Ovary (tissue), 3 donors: ENCODE measurements at regions not wholly inside any gene's neighbourhood (a gene's known extent, or its start where the extent isn't known, plus 50 kb on each side); places are given as distances from the start of the nearest gene placed in this dataset.

Source experiments
- CTCF ChIP-seq, 3 donors: fragments of 450-650 bp in 2 of 3; fragments of 200-600 bp in 1 of 3; IDR thresholded peaks; one replicate each; pipeline versions ENCODE4 v1.5.1 to v1.8.0; 2016 to 2022; ENCODE audit warnings: antibody characterized with exemption in 3 of 3, mild to moderate bottlenecking in 1 of 3
- POLR2A ChIP-seq: fragments of 450-650 bp; IDR thresholded peaks from one replicate; pipeline ENCODE4 v1.6.1; 2017; ENCODE audit warnings: antibody characterized with exemption, mild to moderate bottlenecking, moderate library complexity
- donor health status: DM: no; HTN: no; CAD: no.

GRCh38 chr4:104890598-104891275 is 255.9 kb upstream of the TET2 start:
- TF ChIP-seq CTCF (IDR thresholded peaks at IDR 0.05), result no peak
- no peak for TF ChIP-seq POLR2A
